B cell (primary cell): ENCODE measurements at regions not wholly inside any gene's neighbourhood (a gene's known extent, or its start where the extent isn't known, plus 50 kb on each side); places are given as distances from the start of the nearest gene placed in this dataset.

Experiments used
- EZH2 ChIP-seq: IDR thresholded peaks from 2 replicates; pipeline ENCODE4 v1.6.1; 2012; ENCODE audit warnings: borderline replicate concordance, low read depth, mild to moderate bottlenecking, moderate library complexity, low read length; ENCODE audit not compliant: insufficient read depth, poor library complexity, severe bottlenecking
- TF ChIP-seq, protein P1 (sequence below): fragments of 200-600 bp; IDR thresholded peaks from one replicate; pipeline ENCODE4 v1.8.0; 2022; ENCODE audit warnings: antibody characterized with exemption, mild to moderate bottlenecking

DNA sequence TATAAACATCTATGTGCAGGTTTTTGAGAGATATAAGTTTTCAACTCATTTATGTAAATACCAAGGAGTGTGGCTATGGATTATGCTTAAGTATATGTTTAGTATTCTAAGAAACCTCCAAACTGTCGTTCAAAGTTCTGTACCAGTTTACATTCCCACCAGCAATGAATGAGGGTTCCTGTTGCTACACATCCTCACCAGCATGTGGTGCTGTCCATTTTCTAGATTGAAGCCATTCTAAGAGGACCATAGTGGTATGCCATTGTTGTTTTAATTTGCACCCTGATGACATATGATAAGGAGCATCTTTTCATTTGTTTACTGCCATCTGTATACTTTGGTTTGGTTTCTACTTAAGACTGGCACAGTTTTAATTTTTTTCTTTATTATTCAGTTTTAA, 2097.9 kb downstream of the LRRC4C start:
- TF ChIP-seq, protein P1, sequence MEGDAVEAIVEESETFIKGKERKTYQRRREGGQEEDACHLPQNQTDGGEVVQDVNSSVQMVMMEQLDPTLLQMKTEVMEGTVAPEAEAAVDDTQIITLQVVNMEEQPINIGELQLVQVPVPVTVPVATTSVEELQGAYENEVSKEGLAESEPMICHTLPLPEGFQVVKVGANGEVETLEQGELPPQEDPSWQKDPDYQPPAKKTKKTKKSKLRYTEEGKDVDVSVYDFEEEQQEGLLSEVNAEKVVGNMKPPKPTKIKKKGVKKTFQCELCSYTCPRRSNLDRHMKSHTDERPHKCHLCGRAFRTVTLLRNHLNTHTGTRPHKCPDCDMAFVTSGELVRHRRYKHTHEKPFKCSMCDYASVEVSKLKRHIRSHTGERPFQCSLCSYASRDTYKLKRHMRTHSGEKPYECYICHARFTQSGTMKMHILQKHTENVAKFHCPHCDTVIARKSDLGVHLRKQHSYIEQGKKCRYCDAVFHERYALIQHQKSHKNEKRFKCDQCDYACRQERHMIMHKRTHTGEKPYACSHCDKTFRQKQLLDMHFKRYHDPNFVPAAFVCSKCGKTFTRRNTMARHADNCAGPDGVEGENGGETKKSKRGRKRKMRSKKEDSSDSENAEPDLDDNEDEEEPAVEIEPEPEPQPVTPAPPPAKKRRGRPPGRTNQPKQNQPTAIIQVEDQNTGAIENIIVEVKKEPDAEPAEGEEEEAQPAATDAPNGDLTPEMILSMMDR, result no peak
- TF ChIP-seq EZH2, result no peak
